A549 (cell line): ENCODE measurements at regions not wholly inside any gene's neighbourhood (a gene's known extent, or its start where the extent isn't known, plus 50 kb on each side); places are given as distances from the start of the nearest gene placed in this dataset.

ENCODE experiments used
- CTCF ChIP-seq: fragments of >200 bp; sonication (Bioruptor Twin); formaldehyde crosslinking; IDR thresholded peaks from 3 replicates; pipeline ENCODE4 v1.5.1; 2016
- EP300 ChIP-seq, 2 experiments: fragments of >200 bp; sonication (Bioruptor Twin); formaldehyde crosslinking; IDR thresholded peaks; 2 replicates in 1 of 2; 3 replicates in 1 of 2; pipeline ENCODE4 v1.6.1; 2016 to 2017
- ESRRA ChIP-seq: fragments of 150-350 bp; IDR thresholded peaks from 2 replicates; pipeline ENCODE4 v1.6.1; 2014; ENCODE audit warnings: mild to moderate bottlenecking, low read length, borderline replicate concordance
- HDAC2 ChIP-seq: fragments of 200-600 bp; sonication (generic); IDR thresholded peaks from 2 replicates; pipeline ENCODE4 v1.6.1; 2016
- JUN ChIP-seq, 2 experiments: fragments of >200 bp; sonication (Bioruptor Twin); formaldehyde crosslinking; IDR thresholded peaks; 2 replicates in 1 of 2; 3 replicates in 1 of 2; pipeline ENCODE4 v1.6.1; 2016 to 2017
- JUNB ChIP-seq: fragments of >200 bp; sonication (Bioruptor Twin); formaldehyde crosslinking; IDR thresholded peaks from 2 replicates; pipeline ENCODE4 v1.6.1; 2016
- MAFK ChIP-seq: fragments of 450-650 bp; IDR thresholded peaks from 2 replicates; pipeline ENCODE4 v1.6.1; 2014; ENCODE audit not compliant: partially characterized antibody
- NFE2L2 ChIP-seq: fragments of 150-350 bp; conservative IDR thresholded peaks from 2 replicates; pipeline ENCODE4 v1.6.1; 2014; ENCODE audit warnings: low read length
- POLR2A ChIP-seq: IDR thresholded peaks from 2 replicates; pipeline ENCODE4 v1.6.1; 2012; ENCODE audit warnings: mild to moderate bottlenecking, low read length
- POLR2AphosphoS2 ChIP-seq: conservative IDR thresholded peaks from 2 replicates; pipeline ENCODE4 v1.6.1; 2012; ENCODE audit warnings: low read length, improper control_type of control experiment, inconsistent platforms
- RCOR1 ChIP-seq: fragments of 150-350 bp; IDR thresholded peaks from 2 replicates; pipeline ENCODE4 v1.6.1; 2014; ENCODE audit warnings: antibody characterized with exemption, low read length, low read depth
- RFX5 ChIP-seq: fragments of 450-650 bp; IDR thresholded peaks from 2 replicates; pipeline ENCODE4 v1.7.1; 2014; ENCODE audit warnings: antibody characterized with exemption, mild to moderate bottlenecking, moderate library complexity
- USF2 ChIP-seq: fragments of 450-650 bp; IDR thresholded peaks from 2 replicates; pipeline ENCODE4 v1.6.1; 2014; ENCODE audit warnings: antibody characterized with exemption
- TF ChIP-seq, protein P1 (sequence below): IDR thresholded peaks from 2 replicates; pipeline ENCODE4 v1.6.1; 2012

- TF ChIP-seq RFX5 (no peak), NFE2L2 (no peak), POLR2A (no peak), RCOR1 (no peak), USF2 (no peak), EP300 (IDR thresholded peaks at IDR 0.05) (no peak), CTCF (no peak), JUN (IDR thresholded peaks at IDR 0.05) (no peak), MAFK (no peak), POLR2AphosphoS2 (no peak), ESRRA (no peak), HDAC2 (no peak), JUNB (no peak)
- TF ChIP-seq, protein P1, sequence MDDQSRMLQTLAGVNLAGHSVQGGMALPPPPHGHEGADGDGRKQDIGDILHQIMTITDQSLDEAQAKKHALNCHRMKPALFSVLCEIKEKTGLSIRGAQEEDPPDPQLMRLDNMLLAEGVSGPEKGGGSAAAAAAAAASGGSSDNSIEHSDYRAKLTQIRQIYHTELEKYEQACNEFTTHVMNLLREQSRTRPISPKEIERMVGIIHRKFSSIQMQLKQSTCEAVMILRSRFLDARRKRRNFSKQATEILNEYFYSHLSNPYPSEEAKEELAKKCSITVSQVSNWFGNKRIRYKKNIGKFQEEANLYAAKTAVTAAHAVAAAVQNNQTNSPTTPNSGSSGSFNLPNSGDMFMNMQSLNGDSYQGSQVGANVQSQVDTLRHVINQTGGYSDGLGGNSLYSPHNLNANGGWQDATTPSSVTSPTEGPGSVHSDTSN = no peak
These were observed 191.6 kb upstream of the TNP1 start for GRCh38 chr2:217051416-217051815.
